GM19328 (cell line): ENCODE measurements at regions not wholly inside any gene's neighbourhood (a gene's known extent, or its start where the extent isn't known, plus 50 kb on each side); places are given as distances from the start of the nearest gene placed in this dataset.

Source experiments
- ATAC-seq: cut with Tn5 transposase; IDR thresholded peaks from one replicate; pipeline ENCODE4 v1.9.1; 2021; ENCODE audit warnings: mild to moderate bottlenecking, moderate library complexity; ENCODE audit not compliant: unreplicated experiment

GRCh38 chr2:152815634-152816257 lies 97.3 kb downstream of the ARL6IP6 start:
- ATAC-seq = no peak

GRCh38 chr2:152814475-152815030 lies 96.1 kb downstream of the ARL6IP6 start:
- ATAC-seq = no peak

GRCh38 chr2:152813351-152813750 lies 94.9 kb downstream of the ARL6IP6 start:
- no peak for ATAC-seq
